ENCODE measurements at regions not wholly inside any gene's neighbourhood (a gene's known extent, or its start where the extent isn't known, plus 50 kb on each side); places are given as distances from the start of the nearest gene placed in this dataset.

GRCh38 chr2:128466776-128467175 lies 148.1 kb upstream of the HS6ST1 start:
- Mint-ChIP-seq H3K27me3 (ENCODE audit: low read depth) (no peaks in the 10 kb centered on the region; the same call in 1 of the 2 replicates), H3K4me3 (no peak overlapping the region), H3K4me1 (0 out of 2 replicates have a peak, but pooled peaks cover 2% of the 10 kb centered on the region), H3K36me3 (peaks cover 25% of the 10 kb centered on the region), H3K27ac (no peak overlapping the region), H3K9me3 (peaks cover 32% of the 10 kb centered on the region)
- DNase-seq (ENCODE audit: low spot score), result no peak
- CTCF ChIA-PET, result interaction anchor here (1.6 kb wide), 1 partner anchor 79 kb away, joined by 3 read pairs; no protein-coding TSS in a partner anchor
- POLR2A ChIA-PET, result no interaction called here
- no peak for TF ChIP-seq ZNF263 (CRISPR knock-in tag; IDR thresholded peaks at IDR 0.05; ENCODE audit: low read depth)
- no peak for TF ChIP-seq ZNF671 (CRISPR knock-in tag; IDR thresholded peaks at IDR 0.05)
- TF ChIP-seq ZNF425 (CRISPR knock-in tag; conservative IDR thresholded peaks at IDR 0.05), result no peak
- no peak for TF ChIP-seq ERG (CRISPR knock-in tag; IDR thresholded peaks at IDR 0.05)
- no peak for TF ChIP-seq NR3C1 (CRISPR knock-in tag; conservative IDR thresholded peaks at IDR 0.05; ENCODE audit: low read depth)
- no peak for TF ChIP-seq EMX1 (CRISPR knock-in tag; IDR thresholded peaks at IDR 0.05)
- TF ChIP-seq USF1 (CRISPR knock-in tag; IDR thresholded peaks at IDR 0.05), result no peak
- TF ChIP-seq ETV6 (CRISPR knock-in tag; IDR thresholded peaks at IDR 0.05), result no peak
- TF ChIP-seq ATF1 (CRISPR knock-in tag; IDR thresholded peaks at IDR 0.05), result no peak
- TF ChIP-seq MLX (CRISPR knock-in tag; IDR thresholded peaks at IDR 0.05), result no peak
- TF ChIP-seq ZBTB43 (CRISPR knock-in tag; IDR thresholded peaks at IDR 0.05), result no peak
- TF ChIP-seq ZNF317 (CRISPR knock-in tag; IDR thresholded peaks at IDR 0.05; ENCODE audit: borderline replicate concordance, low read depth), result no peak
- no peak for TF ChIP-seq CREM (CRISPR knock-in tag; IDR thresholded peaks at IDR 0.05)
- no peak for TF ChIP-seq FOXP1 (CRISPR knock-in tag; IDR thresholded peaks at IDR 0.05; ENCODE audit: borderline replicate concordance)
- no peak for ATAC-seq

GRCh38 chr2:128467321-128467969 lies 148.8 kb upstream of the HS6ST1 start:
- POLR2A ChIA-PET, result no interaction called here
- CTCF ChIA-PET, result interaction anchor here (1.6 kb wide), 1 partner anchor 80 kb away, joined by 3 read pairs; no protein-coding TSS in a partner anchor
- H3K27ac Mint-ChIP-seq, result no peak overlapping the region
- H3K27me3 Mint-ChIP-seq (ENCODE audit: low read depth), result no peaks in the 10 kb centered on the region; the same call in 1 of the 2 replicates
- TF ChIP-seq MLX (CRISPR knock-in tag; IDR thresholded peaks at IDR 0.05) (no peak), USF1 (CRISPR knock-in tag; IDR thresholded peaks at IDR 0.05) (no peak), ATF6 (CRISPR knock-in tag; IDR thresholded peaks at IDR 0.05) (no peak), OVOL2 (CRISPR knock-in tag; IDR thresholded peaks at IDR 0.05; ENCODE audit: borderline replicate concordance) (no peak), EMX1 (CRISPR knock-in tag; IDR thresholded peaks at IDR 0.05) (no peak), IRF2 (CRISPR knock-in tag; IDR thresholded peaks at IDR 0.05; ENCODE audit: borderline replicate concordance, low read depth) (no peak), ZNF121 (CRISPR knock-in tag; IDR thresholded peaks at IDR 0.05) (no peak), E2F4 (CRISPR knock-in tag; IDR thresholded peaks at IDR 0.05; ENCODE audit: borderline replicate concordance, low read depth) (no peak), ZSCAN18 (CRISPR knock-in tag; IDR thresholded peaks at IDR 0.05) (no peak), CREM (CRISPR knock-in tag; IDR thresholded peaks at IDR 0.05) (no peak), ZNF416 (CRISPR knock-in tag; IDR thresholded peaks at IDR 0.05) (no peak)
- DNase-seq (ENCODE audit: low spot score) (no peak), ATAC-seq (no peak)
- H3K9me3 Mint-ChIP-seq, result peaks cover 32% of the 10 kb centered on the region
- H3K4me1 Mint-ChIP-seq, result 0 out of 2 replicates have a peak, but pooled peaks cover under 1% of the 10 kb centered on the region
- H3K4me3 Mint-ChIP-seq, result no peak overlapping the region
- peaks cover 25% of the 10 kb centered on the region for H3K36me3 Mint-ChIP-seq
